K562 (cell line): ENCODE measurements at regions not wholly inside any gene's neighbourhood (a gene's known extent, or its start where the extent isn't known, plus 50 kb on each side); places are given as distances from the start of the nearest gene placed in this dataset.

Experiments used
- ATAC-seq: fragments of 200-7000 bp; cut with Tn5 transposase; 3 replicates; pipeline ENCODE4 v1.9.1; 2020; ENCODE audit warnings: moderate library complexity
- BruUV-seq: library from RNA; stranded (reverse); fragments of 400-500 nt; replicated peaks from 2 replicates; lab custom pipeline; 2021; lab: Mats Ljungman, UMichigan
- CTCF ChIA-PET: fragments of 300-600 bp; formaldehyde crosslinking; extraction: SDS; loops from one replicate; lab custom pipeline; 2021; ENCODE audit warnings: low intra/inter-chr PET ratio; lab: Yijun Ruan, JAX
- POLR2A ChIA-PET: fragments of 300-600, 350-650 bp; sonication (Branson Sonifier 250); formaldehyde crosslinking; extraction: SDS; loops from one replicate; lab custom pipeline; 2021; ENCODE audit warnings: antibody characterized with exemption, inconsistent platforms; lab: Yijun Ruan, JAX
- DNase-seq, 4 experiments: peaks; one replicate each; pipeline versions ENCODE4 v3.0.0 to v3.0.0-alpha.2; 2011 to 2018; ENCODE audit warnings: low spot score in 3 of 4, mixed read lengths in 3 of 4; ENCODE audit errors: extremely low read depth in 1 of 4
- FAIRE-seq: peaks from 2 replicates; lab custom pipeline; 2011; peaks lifted over from hg19 to GRCh38; lab: Jason Lieb, UNC
- H2AFZ ChIP-seq: 2 replicates; pipeline ENCODE4 v1.6.0; 2011; ENCODE audit warnings: low read depth, low read length, control low read depth, inconsistent platforms
- H3K27ac ChIP-seq: fragments of 200-600 bp; 3 replicates; pipeline ENCODE4 v1.8.0; 2011; ENCODE audit warnings: low read depth, mild to moderate bottlenecking, control low read depth, inconsistent platforms, low read length, moderate library complexity, mixed read lengths; ENCODE audit errors: extremely low read depth
- H3K27me3 ChIP-seq, 2 experiments: fragments of 300-600 bp in 1 of 2; 2 replicates in 1 of 2; 3 replicates in 1 of 2; pipeline versions ENCODE4 v1.6.0 to v1.8.0; 2011; ENCODE audit warnings: inconsistent platforms in 2 of 2, low read length in 2 of 2, mild to moderate bottlenecking in 1 of 2, mixed read lengths in 1 of 2, moderate library complexity in 1 of 2; ENCODE audit not compliant: control insufficient read depth in 2 of 2, insufficient read depth in 2 of 2
- H3K36me3 ChIP-seq: fragments of 300-600 bp; 3 replicates; pipeline ENCODE4 v1.8.0; 2011; ENCODE audit warnings: mild to moderate bottlenecking, low read length, inconsistent platforms; ENCODE audit not compliant: control insufficient read depth, insufficient read depth
- H3K4me1 ChIP-seq, 2 experiments: fragments of 200-600 bp in 1 of 2; replicated peaks in 1 of 2; 2 replicates in 1 of 2; 3 replicates in 1 of 2; pipeline versions ENCODE4 v1.5.1 to v1.8.0; 2011; ENCODE audit warnings: inconsistent platforms in 2 of 2, low read length in 2 of 2, mild to moderate bottlenecking in 1 of 2, mixed read lengths in 1 of 2, moderate library complexity in 1 of 2; ENCODE audit not compliant: control insufficient read depth in 2 of 2, insufficient read depth in 2 of 2
- H3K4me2 ChIP-seq: 2 replicates; pipeline ENCODE4 v1.6.1; 2011; ENCODE audit warnings: low read length, control low read depth, inconsistent platforms, mixed read lengths; ENCODE audit not compliant: insufficient read depth
- H3K4me3 ChIP-seq: fragments of 200-600 bp; sonication (generic), shearing (Covaris generic); 2 replicates; pipeline ENCODE4 v1.5.1; 2016; ENCODE audit warnings: control low read depth, inconsistent platforms
- H3K79me2 ChIP-seq: fragments of 200-600 bp; 3 replicates; pipeline ENCODE4 v1.8.0; 2011; ENCODE audit warnings: low read length, inconsistent platforms; ENCODE audit not compliant: control insufficient read depth, insufficient read depth
- H3K9ac ChIP-seq, 2 experiments: 2 replicates each; pipeline versions ENCODE4 v1.6.0 to v1.6.1; 2011; ENCODE audit warnings: low read depth in 2 of 2, low read length in 2 of 2, control low read depth in 1 of 2, inconsistent platforms in 1 of 2, mild to moderate bottlenecking in 1 of 2, mixed read lengths in 1 of 2; ENCODE audit not compliant: insufficient read depth in 1 of 2
- H3K9me1 ChIP-seq: one replicate; pipeline ENCODE4 v1.6.0; 2011; ENCODE audit warnings: inconsistent platforms, mild to moderate bottlenecking, low read length, moderate library complexity; ENCODE audit not compliant: control insufficient read depth, insufficient read depth
- H3K9me3 ChIP-seq: replicated peaks from 2 replicates; pipeline ENCODE4 v1.5.1; 2011; ENCODE audit warnings: low read depth, low read length, inconsistent platforms; ENCODE audit not compliant: control insufficient read depth, insufficient read depth
- H4K20me1 ChIP-seq: replicated peaks from 2 replicates; pipeline ENCODE4 v1.6.1; 2011; ENCODE audit warnings: low read length, inconsistent platforms, mixed read lengths; ENCODE audit not compliant: control insufficient read depth, insufficient read depth
- BCL6 ChIP-seq: fragments of 250-450 bp; sonication (Bioruptor Pico); IDR thresholded peaks from 2 replicates; pipeline ENCODE4 v1.4.0; 2020
- CAMTA2 ChIP-seq: fragments of 250-450 bp; sonication (Bioruptor Pico); conservative IDR thresholded peaks from 2 replicates; pipeline ENCODE4 v1.5.1; 2022
- CHAMP1 ChIP-seq: fragments of 450-650 bp; IDR thresholded peaks from 2 replicates; pipeline ENCODE4 v1.6.1; 2016; ENCODE audit warnings: mild to moderate bottlenecking
- EGR1 ChIP-seq: fragments of 450-650 bp; conservative IDR thresholded peaks from 2 replicates; pipeline ENCODE4 v1.6.1; 2017; ENCODE audit warnings: mild to moderate bottlenecking
- ELK3 ChIP-seq: fragments of 450-650 bp; formaldehyde crosslinking; IDR thresholded peaks from 2 replicates; pipeline ENCODE4 v1.4.0; 2020; ENCODE audit warnings: mild to moderate bottlenecking
- NFIX ChIP-seq: fragments of 250-450 bp; sonication (Bioruptor Pico); IDR thresholded peaks from 2 replicates; pipeline ENCODE4 v1.4.0; 2020; ENCODE audit warnings: low read depth, mild to moderate bottlenecking, moderate library complexity
- RAD21 ChIP-seq, 2 experiments: fragments of 250-450 bp in 1 of 2; fragments of 450-650 bp in 1 of 2; sonication (Bioruptor Pico) in 1 of 2; formaldehyde crosslinking in 1 of 2; IDR thresholded peaks in 1 of 2; conservative IDR thresholded peaks in 1 of 2; 2 replicates each; pipeline versions ENCODE4 v1.4.0 to v1.8.0; 2020 to 2022; ENCODE audit warnings: mild to moderate bottlenecking in 2 of 2, moderate library complexity in 1 of 2
- RBM17 ChIP-seq: fragments of 200-400 bp; formaldehyde crosslinking; IDR thresholded peaks from 2 replicates; pipeline ENCODE4 v1.6.1; 2017; ENCODE audit warnings: low read depth, mild to moderate bottlenecking, low read length, borderline replicate concordance
- RNF219 ChIP-seq: fragments of 250-450 bp; sonication (Bioruptor Pico); IDR thresholded peaks from 2 replicates; pipeline ENCODE4 v1.5.0; 2022; ENCODE audit warnings: mild to moderate bottlenecking
- SMARCC2 ChIP-seq: fragments of 450-650 bp; IDR thresholded peaks from 2 replicates; pipeline ENCODE4 v1.6.1; 2017; ENCODE audit warnings: antibody characterized with exemption, moderate library complexity, mild to moderate bottlenecking, low read depth
- TCF7 ChIP-seq: sonication (generic); IDR thresholded peaks from 2 replicates; pipeline ENCODE4 v1.6.1; 2016; ENCODE audit warnings: antibody characterized with exemption, borderline replicate concordance
- USF1 ChIP-seq: sonication (generic); formaldehyde crosslinking; IDR thresholded peaks from 2 replicates; pipeline ENCODE4 v1.9.0; 2022; ENCODE audit warnings: mild to moderate bottlenecking, missing genetic modification reagents
- ZHX1 ChIP-seq: fragments of 150-350 bp; conservative IDR thresholded peaks from 2 replicates; pipeline ENCODE4 v1.6.1; 2014; ENCODE audit warnings: low read length
- ZNF212 ChIP-seq: fragments of 450-650 bp; formaldehyde crosslinking; IDR thresholded peaks from 2 replicates; pipeline ENCODE4 v1.4.0; 2020; ENCODE audit warnings: mild to moderate bottlenecking
- ZNF41 ChIP-seq: fragments of 250-450 bp; sonication (Bioruptor Pico); conservative IDR thresholded peaks from 2 replicates; pipeline ENCODE4 v1.4.0; 2020; ENCODE audit warnings: mild to moderate bottlenecking
- WGBS: fragments of 100-300 bp; shearing (Covaris generic); methylation state at CpG from one replicate; pipeline ENCODE4 v1.1.6; 2016; ENCODE audit warnings: low coverage, mixed read lengths; ENCODE audit not compliant: insufficient coverage; ENCODE audit errors: missing lambda C conversion rate; 5-methylcytosine and 5-hydroxymethylcytosine counted together
- in situ Hi-C: fragments of 300-500 bp; cut with MboI; formaldehyde crosslinking; loops from 4 replicates; pipeline ENCODE4 v1.15.0; 2018; ENCODE audit warnings: inconsistent platforms, mixed read lengths
- intact Hi-C: fragments of 100-400 bp; cut with micrococcal nuclease; formaldehyde crosslinking; loops from 2 replicates; pipeline ENCODE4 v1.14.2; 2022

GRCh38 chr3:103195216-103195615, 760.4 kb downstream of the ZPLD1 start:
- Histone ChIP-seq H3K27ac (no peak overlapping the region), H3K27me3 (no peaks in the 10 kb centered on the region), H3K79me2 (no peaks in the 10 kb centered on the region), H3K36me3 (no peaks in the 10 kb centered on the region), H2AFZ (no peak overlapping the region), H4K20me1 (no peaks in the 10 kb centered on the region), H3K9me1 (no peaks in the 10 kb centered on the region), H3K4me2 (no peak overlapping the region), H3K9me3 (no peaks in the 10 kb centered on the region), H3K4me1 (no peaks in the 10 kb centered on the region), H3K9ac (no peak overlapping the region), H3K4me3 (no peak overlapping the region)
- ChIA-PET CTCF (no interaction called here), POLR2A (no interaction called here)
- DNase-seq, result no peak
- FAIRE-seq, result no peak
- 2% methylated on average over 4 of the region's 4 CpGs for WGBS
- intact Hi-C loops, result no loop called here
- no TSS peak for BruUV-seq
- ATAC-seq, result no peak
- in situ Hi-C loops, result no loop called here
- TF ChIP-seq TCF7 (no peak), CAMTA2 (no peak), SMARCC2 (no peak), NFIX (CRISPR knock-in tag) (no peak), ZNF212 (CRISPR knock-in tag) (no peak), RNF219 (no peak), USF1 (CRISPR knock-in tag) (no peak), CHAMP1 (no peak), RBM17 (no peak), BCL6 (CRISPR knock-in tag) (no peak), EGR1 (no peak), ZNF41 (no peak), ELK3 (no peak), RAD21 (CRISPR knock-in tag; conservative IDR thresholded peaks at IDR 0.05 in 1 of 2, IDR thresholded peaks at IDR 0.05 in 1 of 2) (no peak), ZHX1 (no peak)
